Liver (tissue), 7 donors: ENCODE measurements at regions not wholly inside any gene's neighbourhood (a gene's known extent, or its start where the extent isn't known, plus 50 kb on each side); places are given as distances from the start of the nearest gene placed in this dataset.

Experiments
- DNase-seq: peaks from one replicate; pipeline ENCODE4 v3.0.0-alpha.2; 2017; ENCODE audit warnings: low spot score
- H3K27ac ChIP-seq, 2 donors: one replicate each; pipeline ENCODE4 v1.7.0; 2013; ENCODE audit warnings: inconsistent platforms in 2 of 2, low read length in 2 of 2, control low read depth in 1 of 2, low read depth in 1 of 2, mild to moderate bottlenecking in 1 of 2
- H3K27me3 ChIP-seq, 4 donors: one replicate each; pipeline versions ENCODE4 v1.6.1 to v1.7.0; 2013; ENCODE audit warnings: low read length in 3 of 4, inconsistent platforms in 1 of 4, mild to moderate bottlenecking in 1 of 4, moderate library complexity in 1 of 4; ENCODE audit not compliant: control insufficient read depth in 4 of 4, insufficient read depth in 4 of 4
- H3K36me3 ChIP-seq, 4 donors: one replicate each; pipeline versions ENCODE4 v1.6.1 to v1.7.0; 2013; ENCODE audit warnings: low read length in 3 of 4, mild to moderate bottlenecking in 3 of 4, low read depth in 1 of 4, moderate library complexity in 1 of 4; ENCODE audit not compliant: control insufficient read depth in 4 of 4, insufficient read depth in 3 of 4
- H3K4me1 ChIP-seq, 4 donors: one replicate each; pipeline versions ENCODE4 v1.6.1 to v1.7.0; 2013; ENCODE audit warnings: low read length in 3 of 4, mild to moderate bottlenecking in 3 of 4, moderate library complexity in 1 of 4; ENCODE audit not compliant: control insufficient read depth in 4 of 4, insufficient read depth in 4 of 4
- H3K4me3 ChIP-seq, 3 donors: one replicate each; pipeline versions ENCODE4 v1.6.1 to v1.7.0; 2013; ENCODE audit warnings: low read length in 3 of 3, control low read depth in 1 of 3, low read depth in 1 of 3, mild to moderate bottlenecking in 1 of 3
- H3K9ac ChIP-seq, 2 donors: one replicate each; pipeline ENCODE4 v1.7.0; 2013; ENCODE audit warnings: low read length in 2 of 2, mild to moderate bottlenecking in 2 of 2, moderate library complexity in 2 of 2, control low read depth in 1 of 2, low read depth in 1 of 2
- H3K9me3 ChIP-seq, 4 donors: one replicate each; pipeline versions ENCODE4 v1.6.1 to v1.7.0; 2013; ENCODE audit warnings: low read length in 3 of 4; ENCODE audit not compliant: control insufficient read depth in 4 of 4
- ATF3 ChIP-seq: IDR thresholded peaks from 2 replicates; pipeline ENCODE4 v1.6.1; 2016; ENCODE audit warnings: antibody characterized with exemption
- EGR1 ChIP-seq, 2 donors: IDR thresholded peaks; 2 replicates each; pipeline ENCODE4 v1.6.1; 2016 to 2018; ENCODE audit warnings: antibody characterized with exemption in 2 of 2, low read depth in 2 of 2
- FOXA2 ChIP-seq: IDR thresholded peaks from 2 replicates; pipeline ENCODE4 v1.6.1; 2016; ENCODE audit warnings: antibody characterized with exemption
- GABPA ChIP-seq, 2 donors: IDR thresholded peaks in 1 of 2; conservative IDR thresholded peaks in 1 of 2; 2 replicates each; pipeline ENCODE4 v1.6.1; 2016; ENCODE audit warnings: antibody characterized with exemption in 2 of 2, mild to moderate bottlenecking in 1 of 2, moderate library complexity in 1 of 2
- HNF4A ChIP-seq, 2 donors: conservative IDR thresholded peaks; 2 replicates each; pipeline ENCODE4 v1.6.1; 2016; ENCODE audit warnings: antibody characterized with exemption in 2 of 2, mild to moderate bottlenecking in 2 of 2
- HNF4G ChIP-seq: IDR thresholded peaks from 2 replicates; pipeline ENCODE4 v1.6.1; 2016; ENCODE audit warnings: antibody characterized with exemption
- JUND ChIP-seq, 2 donors: IDR thresholded peaks; 2 replicates each; pipeline ENCODE4 v1.6.1; 2016; ENCODE audit warnings: antibody characterized with exemption in 2 of 2
- NR2F2 ChIP-seq: IDR thresholded peaks from 2 replicates; pipeline ENCODE4 v1.6.1; 2016; ENCODE audit warnings: antibody characterized with exemption
- RAD21 ChIP-seq, 2 donors: IDR thresholded peaks; 2 replicates each; pipeline ENCODE4 v1.6.1; 2016; ENCODE audit warnings: antibody characterized with exemption in 2 of 2, mild to moderate bottlenecking in 2 of 2
- REST ChIP-seq: IDR thresholded peaks from 2 replicates; pipeline ENCODE4 v1.6.1; 2016; ENCODE audit warnings: antibody characterized with exemption, mild to moderate bottlenecking
- RXRA ChIP-seq, 2 donors: IDR thresholded peaks; 2 replicates each; pipeline ENCODE4 v1.6.1; 2017 to 2018; ENCODE audit warnings: antibody characterized with exemption in 2 of 2, mild to moderate bottlenecking in 1 of 2
- SP1 ChIP-seq: IDR thresholded peaks from 2 replicates; pipeline ENCODE4 v1.6.1; 2018; ENCODE audit warnings: antibody characterized with exemption, mild to moderate bottlenecking
- TAF1 ChIP-seq: conservative IDR thresholded peaks from 2 replicates; pipeline ENCODE4 v1.6.1; 2016; ENCODE audit warnings: antibody characterized with exemption, mild to moderate bottlenecking
- YY1 ChIP-seq: IDR thresholded peaks from 2 replicates; pipeline ENCODE4 v1.6.1; 2016; ENCODE audit warnings: antibody characterized with exemption, mild to moderate bottlenecking
- ZBTB33 ChIP-seq: IDR thresholded peaks from 2 replicates; pipeline ENCODE4 v1.6.1; 2016; ENCODE audit warnings: antibody characterized with exemption
- WGBS: extraction: QIAGEN DNeasy Blood & Tissue Kit; methylation state at CpG from one replicate; pipeline ENCODE4 v1.1.7; 2013; 5-methylcytosine and 5-hydroxymethylcytosine counted together
- TF ChIP-seq, protein P1 (sequence below): IDR thresholded peaks from 2 replicates; pipeline ENCODE4 v1.6.1; 2016; ENCODE audit warnings: antibody characterized with exemption
- donor health status: healthy.
- donor health status: healthy.
- donor health status: healthy.
- donor health status: healthy.

DNA sequence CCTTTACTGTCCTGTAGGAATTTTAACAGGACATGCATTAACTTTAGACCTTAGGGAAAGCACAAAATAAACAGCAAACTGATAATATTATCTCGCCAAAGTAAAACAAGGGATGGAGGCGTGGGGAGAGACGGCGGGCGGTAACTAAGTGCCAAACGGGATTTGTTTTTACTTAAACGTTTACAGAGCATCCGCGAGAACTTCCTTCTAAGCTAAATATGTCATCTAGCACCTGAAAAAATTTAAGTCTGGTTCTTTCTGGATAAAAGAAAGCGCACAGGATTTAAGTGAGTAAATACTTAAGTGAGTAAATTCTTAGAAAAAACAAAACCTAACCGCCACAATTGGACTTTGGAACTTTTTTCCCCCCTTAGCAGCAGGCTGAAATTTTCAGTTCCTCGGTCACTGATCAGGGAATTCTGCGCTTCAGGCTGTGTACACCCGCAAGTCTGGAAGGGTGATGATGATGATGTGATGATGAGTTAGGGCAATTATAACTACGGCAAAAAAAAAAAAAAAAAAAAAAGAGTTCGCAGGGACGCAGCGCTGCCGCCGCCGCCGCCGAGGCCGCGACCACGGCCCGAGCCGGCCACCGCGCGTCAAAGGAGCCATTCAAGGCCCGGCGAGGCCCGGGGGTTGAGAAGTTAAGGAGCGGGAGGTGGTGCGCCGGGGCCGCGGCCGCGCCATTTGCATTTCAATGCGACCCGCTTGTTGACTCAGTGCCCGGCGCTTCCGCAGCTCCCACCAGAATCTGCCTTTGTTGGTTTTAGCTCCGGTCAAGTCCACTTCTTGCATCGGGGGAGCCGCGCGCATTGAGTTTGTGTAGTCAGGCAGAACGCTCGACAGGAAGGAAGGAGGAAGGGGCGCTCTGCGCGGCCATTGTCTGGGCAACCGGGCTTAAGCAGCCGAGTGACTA, 108.8 kb downstream of the SPRY1 start:
- no peaks in the 10 kb centered on the region for H3K9me3 ChIP-seq
- H3K36me3 ChIP-seq, result no peaks in the 10 kb centered on the region
- WGBS, result 3% methylated on average over 58 of the region's 58 CpGs
- TF ChIP-seq RAD21 (IDR thresholded peaks at IDR 0.05) (no peak), YY1 (peak; percentile 70), HNF4A (conservative IDR thresholded peaks at IDR 0.05) (peak in 1 of 2 donors; percentile 39), TAF1 (no peak)
- H3K27me3 ChIP-seq, result no peaks in the 10 kb centered on the region
- H3K4me1 ChIP-seq, result peaks cover 0 to 11% (median 4%) of the 10 kb centered on the region in 4 donors
- peak overlapping the region; percentile 23 to 74 (median 60) for H3K4me3 ChIP-seq
- peak overlapping the region in 1 of 2 donors; percentile 28 for H3K9ac ChIP-seq
- H3K27ac ChIP-seq, result peak overlapping the region; percentile 28 to 37
- peak; percentile 62 for DNase-seq

DNA sequence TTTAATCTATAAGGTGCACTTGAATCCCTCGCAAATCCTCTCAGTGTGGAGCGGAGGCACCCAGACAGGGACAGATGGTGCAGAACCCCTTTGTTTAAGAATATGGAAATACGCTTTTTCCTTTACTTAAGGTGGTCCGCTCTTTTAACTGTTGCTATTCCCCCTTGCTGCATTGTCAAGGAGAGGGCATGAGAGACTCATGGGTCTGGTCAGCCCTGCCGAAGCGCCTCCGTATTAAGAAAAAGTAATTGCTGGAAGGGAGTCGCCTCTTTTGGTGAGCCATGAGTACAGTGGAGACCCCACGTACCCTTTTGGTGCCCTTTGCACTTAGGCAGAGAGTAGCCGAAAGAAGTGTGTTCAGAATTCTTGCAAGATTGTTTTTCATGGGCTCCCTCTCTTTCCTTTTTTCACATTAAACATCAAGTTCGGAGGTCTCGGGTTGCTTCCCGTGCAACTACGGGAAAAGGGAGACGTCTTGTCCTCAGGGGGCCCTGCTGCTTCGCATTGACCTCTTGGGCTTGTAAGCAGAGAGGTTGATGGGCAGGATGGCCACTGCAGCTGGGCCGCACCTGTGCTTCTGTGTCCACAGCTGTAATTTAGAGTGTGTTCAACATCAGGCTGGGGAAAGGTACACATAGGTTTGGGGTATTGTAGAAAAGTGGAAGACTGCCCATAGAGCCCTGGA, 109.6 kb downstream of the SPRY1 start:
- TF ChIP-seq ZBTB33 (no peak), HNF4A (conservative IDR thresholded peaks at IDR 0.05) (no peak), GABPA (IDR thresholded peaks at IDR 0.05 in 1 of 2, conservative IDR thresholded peaks at IDR 0.05 in 1 of 2) (no peak), EGR1 (IDR thresholded peaks at IDR 0.05; ENCODE audit: low read depth in 2 of 2) (no peak), ATF3 (no peak), YY1 (no peak), FOXA2 (no peak), RXRA (IDR thresholded peaks at IDR 0.05) (no peak), SP1 (no peak), TAF1 (no peak), JUND (IDR thresholded peaks at IDR 0.05) (no peak), NR2F2 (no peak), REST (no peak), HNF4G (no peak)
- TF ChIP-seq, protein P1, sequence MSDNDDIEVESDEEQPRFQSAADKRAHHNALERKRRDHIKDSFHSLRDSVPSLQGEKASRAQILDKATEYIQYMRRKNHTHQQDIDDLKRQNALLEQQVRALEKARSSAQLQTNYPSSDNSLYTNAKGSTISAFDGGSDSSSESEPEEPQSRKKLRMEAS, result no peak
- H3K4me1 ChIP-seq, result peaks cover 0 to 11% (median 4%) of the 10 kb centered on the region in 4 donors
- WGBS, result 56% methylated on average over 17 of the region's 17 CpGs
- H3K27me3 ChIP-seq, result no peaks in the 10 kb centered on the region
- peak overlapping the region; percentile 28 to 37 for H3K27ac ChIP-seq
- H3K9me3 ChIP-seq, result no peaks in the 10 kb centered on the region
- no peak overlapping the region for H3K9ac ChIP-seq
- peak overlapping the region; percentile 23 to 74 (median 60) for H3K4me3 ChIP-seq
- H3K36me3 ChIP-seq, result no peaks in the 10 kb centered on the region
- no peak for DNase-seq
